ENCODE measurements at regions not wholly inside any gene's neighbourhood (a gene's known extent, or its start where the extent isn't known, plus 50 kb on each side); places are given as distances from the start of the nearest gene placed in this dataset.

DNA sequence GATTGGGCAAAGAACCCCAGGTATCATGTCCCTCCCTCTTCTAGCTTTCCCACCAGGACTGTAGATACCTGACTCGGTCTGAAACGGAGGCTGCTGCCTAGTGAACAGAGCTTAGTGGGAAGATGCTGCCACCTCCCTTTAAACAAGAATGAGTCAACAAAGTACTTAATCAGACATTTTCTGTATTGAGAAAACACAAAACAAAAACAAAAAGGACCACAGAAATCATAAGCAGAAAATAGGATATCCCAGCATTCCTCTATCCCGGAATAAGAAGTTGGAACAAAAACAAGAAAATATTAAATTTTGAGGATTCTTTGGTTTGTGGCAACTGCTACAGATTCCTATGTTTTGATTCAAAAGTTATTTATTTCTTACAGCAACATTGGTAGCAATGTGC is 51.7 kb upstream of the COL8A1 start:
- TF ChIP-seq POLR2AphosphoS5 (IDR thresholded peaks at IDR 0.05) = no peak
- TF ChIP-seq, protein P1, sequence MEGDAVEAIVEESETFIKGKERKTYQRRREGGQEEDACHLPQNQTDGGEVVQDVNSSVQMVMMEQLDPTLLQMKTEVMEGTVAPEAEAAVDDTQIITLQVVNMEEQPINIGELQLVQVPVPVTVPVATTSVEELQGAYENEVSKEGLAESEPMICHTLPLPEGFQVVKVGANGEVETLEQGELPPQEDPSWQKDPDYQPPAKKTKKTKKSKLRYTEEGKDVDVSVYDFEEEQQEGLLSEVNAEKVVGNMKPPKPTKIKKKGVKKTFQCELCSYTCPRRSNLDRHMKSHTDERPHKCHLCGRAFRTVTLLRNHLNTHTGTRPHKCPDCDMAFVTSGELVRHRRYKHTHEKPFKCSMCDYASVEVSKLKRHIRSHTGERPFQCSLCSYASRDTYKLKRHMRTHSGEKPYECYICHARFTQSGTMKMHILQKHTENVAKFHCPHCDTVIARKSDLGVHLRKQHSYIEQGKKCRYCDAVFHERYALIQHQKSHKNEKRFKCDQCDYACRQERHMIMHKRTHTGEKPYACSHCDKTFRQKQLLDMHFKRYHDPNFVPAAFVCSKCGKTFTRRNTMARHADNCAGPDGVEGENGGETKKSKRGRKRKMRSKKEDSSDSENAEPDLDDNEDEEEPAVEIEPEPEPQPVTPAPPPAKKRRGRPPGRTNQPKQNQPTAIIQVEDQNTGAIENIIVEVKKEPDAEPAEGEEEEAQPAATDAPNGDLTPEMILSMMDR (IDR thresholded peaks at IDR 0.05) = no peak

Measured in sigmoid colon (tissue), 4 donors.